Hematopoietic multipotent progenitor cell treated with erythropoietin and hydrocortisone succinate and interleukin-3 and kit ligand, for 15 days (in vitro differentiated cells): ENCODE measurements at regions not wholly inside any gene's neighbourhood (a gene's known extent, or its start where the extent isn't known, plus 50 kb on each side); places are given as distances from the start of the nearest gene placed in this dataset.
"Not testable (repeated sequence)": the region's sequence is repeated elsewhere in the genome, so short reads cannot be mapped to it uniquely, and the experiment has no call there.

ENCODE experiments used
- DNase-seq: peaks from one replicate; pipeline ENCODE4 v3.0.0-alpha.2; 2015; ENCODE audit warnings: low spot score

DNA sequence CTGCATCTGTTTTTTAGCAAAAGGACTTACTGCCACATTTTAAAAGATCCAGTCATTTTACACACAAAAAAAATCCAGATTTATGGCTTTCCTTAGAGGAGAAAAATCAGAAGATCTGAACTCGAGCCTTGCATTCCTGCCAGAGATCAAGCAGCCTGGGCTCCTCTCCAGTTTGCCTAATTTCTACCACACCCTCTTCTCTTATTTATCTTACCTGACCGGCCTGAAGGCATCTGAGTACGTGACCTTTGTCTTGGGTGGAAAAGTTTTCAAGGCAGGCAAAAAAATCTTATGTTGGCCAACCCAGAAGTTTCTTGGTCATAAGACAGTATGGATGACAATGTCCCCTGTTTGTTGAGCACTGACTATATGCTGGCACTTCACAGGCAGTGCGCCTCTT, 60.3 kb downstream of the CHRD start:
- no peak for DNase-seq

DNA sequence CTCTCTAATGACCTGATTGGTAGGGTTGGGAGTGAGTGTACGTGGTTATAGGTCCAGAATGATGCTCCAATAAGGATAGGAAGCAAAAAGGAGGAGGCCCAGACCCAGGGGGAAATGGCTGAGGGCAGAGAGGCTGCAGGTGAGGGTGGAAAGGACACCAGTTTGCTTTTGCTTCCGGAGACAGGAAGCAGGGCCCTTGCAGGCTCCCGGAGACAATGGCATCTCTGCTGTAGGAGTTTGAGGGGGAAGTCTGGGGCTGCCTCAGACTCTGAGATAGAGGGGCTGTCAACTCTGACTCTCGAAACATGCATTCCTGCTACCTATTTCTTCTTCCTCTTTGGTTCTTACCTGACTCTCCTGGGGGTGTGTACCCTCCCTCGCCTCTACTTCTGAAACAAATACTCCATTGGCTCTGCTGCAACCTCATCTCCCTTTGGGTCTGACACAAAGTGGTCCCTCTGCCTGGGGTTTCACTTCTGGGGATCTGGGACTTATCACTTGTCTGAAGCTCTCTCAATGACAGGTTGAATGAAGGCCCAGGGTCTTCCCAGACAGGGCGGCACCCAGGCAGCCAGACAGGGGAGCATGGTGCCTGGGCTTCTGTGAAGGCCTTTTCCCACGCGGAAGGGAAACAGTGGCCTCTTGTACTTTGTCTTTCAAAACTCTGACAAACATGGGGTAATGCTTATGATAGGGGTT, 61.5 kb downstream of the CHRD start:
- no peak for DNase-seq

DNA sequence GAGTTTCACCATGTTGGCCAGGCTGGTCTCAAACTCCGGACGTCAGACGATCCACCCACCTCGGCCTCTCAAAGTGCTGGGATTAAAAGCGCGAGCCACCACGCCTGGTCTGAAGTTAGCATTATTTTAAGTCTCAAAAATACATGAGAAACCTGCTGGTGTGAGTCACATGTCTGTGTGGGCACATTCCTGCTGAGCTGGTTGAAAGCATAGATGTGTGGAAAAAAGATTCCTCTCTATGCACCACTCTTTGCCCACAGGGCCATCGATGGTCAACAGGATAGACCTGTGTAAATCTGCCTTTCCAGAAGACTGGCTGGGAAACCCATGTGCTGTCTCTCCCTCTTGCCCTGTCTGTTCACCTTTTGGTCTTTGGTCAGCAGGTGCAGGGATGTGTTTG, 63.5 kb downstream of the CHRD start:
- DNase-seq: no peak

DNA sequence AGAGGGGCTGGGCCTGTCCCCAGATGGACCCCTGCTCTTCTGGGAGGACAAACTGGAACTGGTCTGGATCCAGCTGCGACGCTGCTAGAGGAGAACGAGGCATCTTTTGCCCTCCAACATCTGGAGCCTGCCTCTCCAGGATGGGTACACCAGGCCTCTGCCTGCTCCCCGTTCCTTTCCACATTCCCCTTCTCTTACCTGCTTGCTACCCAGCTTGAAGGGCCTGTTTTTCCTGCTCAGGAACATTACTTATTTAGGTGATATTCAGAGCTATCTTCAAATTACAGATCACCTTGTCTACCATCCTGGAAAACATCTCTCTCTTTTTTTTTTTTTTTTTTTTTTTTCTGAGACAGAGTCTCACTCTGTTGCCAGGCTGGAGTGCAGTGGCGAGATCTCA, 64.0 kb downstream of the CHRD start:
- no peak for DNase-seq

DNA sequence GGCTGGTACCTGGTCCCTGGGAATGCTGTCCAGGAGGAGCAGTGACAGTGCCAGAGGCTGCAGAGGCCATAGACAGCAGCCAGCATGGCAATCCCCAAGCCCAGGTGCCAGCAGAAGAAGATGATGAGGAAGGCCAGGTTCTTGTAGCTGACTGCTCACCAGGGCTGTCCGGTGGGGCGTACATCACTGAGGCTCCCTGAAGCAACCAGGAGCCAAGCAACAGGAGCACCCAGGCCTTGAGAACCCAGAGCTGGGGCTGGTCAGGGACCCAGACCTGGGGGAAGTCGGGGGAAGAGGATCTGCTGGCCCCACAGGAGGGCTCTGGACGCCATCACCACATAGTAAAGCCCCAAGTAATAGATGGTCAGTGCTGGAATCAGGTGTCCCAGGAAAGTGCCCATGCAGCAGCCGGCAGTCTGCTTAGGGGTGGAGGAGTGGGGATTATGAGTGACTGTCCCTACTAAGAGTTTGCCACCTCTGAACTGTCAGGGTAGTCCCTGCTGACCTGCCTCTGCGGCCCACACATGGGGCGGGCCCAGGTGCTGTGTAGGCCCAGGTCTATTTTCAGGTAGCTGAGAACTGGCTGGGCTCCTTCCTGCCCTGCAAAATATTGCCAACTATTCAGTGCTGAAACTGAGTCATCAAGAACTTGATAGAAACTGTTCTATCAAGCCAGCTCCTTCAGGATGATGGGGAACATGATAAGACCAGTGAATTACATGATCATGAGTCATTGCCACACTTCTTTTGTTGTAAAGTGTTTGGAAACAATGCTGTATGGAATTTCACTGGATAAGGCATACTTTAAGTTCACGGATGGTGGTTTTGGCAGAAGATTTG, 68.7 kb downstream of the CHRD start:
- no peak for DNase-seq

DNA sequence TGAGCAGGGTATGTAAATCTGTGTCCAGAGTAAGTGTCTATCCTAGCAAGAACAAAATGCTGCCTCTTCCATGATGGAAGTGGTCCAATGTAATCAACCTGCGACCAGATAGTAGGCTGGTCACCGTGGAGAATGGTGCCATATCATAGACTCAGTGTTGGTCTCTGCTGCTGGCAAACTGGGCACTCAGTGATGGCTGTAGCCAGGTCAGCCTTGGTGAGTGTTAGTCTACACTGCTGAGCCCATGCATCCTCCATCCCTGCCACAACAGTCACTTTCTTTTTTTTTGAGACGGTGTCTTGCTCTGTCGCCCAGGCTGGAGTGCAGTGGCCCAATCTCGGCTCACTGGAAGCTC, 69.3 kb downstream of the CHRD start:
- no peak for DNase-seq

DNA sequence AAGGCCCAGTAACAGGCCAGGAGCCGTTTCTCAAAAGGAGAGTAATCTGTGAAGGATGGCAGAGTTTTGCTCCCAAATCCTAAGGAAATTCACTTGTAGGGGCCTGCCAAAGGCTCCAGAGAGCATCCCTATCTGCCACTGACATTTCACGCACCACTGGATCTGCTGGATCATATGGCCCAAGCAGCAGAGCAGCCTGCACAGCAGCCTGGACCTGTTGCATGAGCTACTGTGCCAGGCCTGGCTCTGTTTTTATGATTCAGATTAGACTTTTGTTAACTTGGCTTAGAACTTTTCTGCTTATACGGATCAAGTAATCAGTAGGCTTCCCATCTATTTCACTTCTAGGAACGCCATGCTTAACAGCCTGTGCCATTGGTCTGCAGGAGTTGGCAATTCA, 70.7 kb downstream of the CHRD start:
- no peak for DNase-seq

DNA sequence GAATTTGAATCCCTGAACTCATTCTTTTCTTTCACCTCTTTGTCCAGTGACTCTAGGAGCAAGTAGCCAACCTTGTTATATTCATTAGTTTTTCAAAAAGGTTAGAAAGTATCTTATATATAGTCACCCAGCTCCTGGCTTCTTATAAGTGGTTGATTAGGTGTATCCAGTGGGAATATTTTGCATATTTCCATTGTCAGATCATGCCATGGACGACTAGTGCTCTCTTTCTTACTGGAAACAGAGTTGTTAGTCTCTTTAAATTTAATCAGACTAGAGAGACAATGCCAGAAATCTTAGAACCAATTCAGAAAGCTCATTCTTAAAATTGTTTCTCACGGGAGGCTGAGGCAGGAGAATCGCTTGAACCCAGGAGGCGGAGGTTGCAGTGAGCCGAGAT, 73.4 kb downstream of the CHRD start:
- DNase-seq: no peak

DNA sequence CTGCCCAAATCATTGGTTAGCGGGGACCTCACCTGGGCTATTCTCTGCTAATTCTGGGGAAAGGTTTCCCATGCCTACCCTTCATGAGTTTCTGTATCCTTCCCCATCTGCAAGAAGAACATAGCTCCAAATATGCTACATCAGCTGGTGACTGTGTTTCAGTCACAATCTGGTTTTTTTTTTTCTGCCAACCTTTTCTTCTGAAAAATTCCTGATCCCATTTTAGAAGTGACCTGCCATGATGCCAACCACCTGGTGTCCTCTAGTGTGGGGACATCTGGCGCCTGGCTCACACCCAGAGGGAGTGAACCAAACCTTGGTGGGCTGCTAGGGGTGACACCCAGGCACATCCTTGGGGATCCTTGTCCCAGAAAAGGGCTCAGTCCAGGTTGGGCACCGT, 76.1 kb downstream of the CHRD start:
- DNase-seq: no peak

DNA sequence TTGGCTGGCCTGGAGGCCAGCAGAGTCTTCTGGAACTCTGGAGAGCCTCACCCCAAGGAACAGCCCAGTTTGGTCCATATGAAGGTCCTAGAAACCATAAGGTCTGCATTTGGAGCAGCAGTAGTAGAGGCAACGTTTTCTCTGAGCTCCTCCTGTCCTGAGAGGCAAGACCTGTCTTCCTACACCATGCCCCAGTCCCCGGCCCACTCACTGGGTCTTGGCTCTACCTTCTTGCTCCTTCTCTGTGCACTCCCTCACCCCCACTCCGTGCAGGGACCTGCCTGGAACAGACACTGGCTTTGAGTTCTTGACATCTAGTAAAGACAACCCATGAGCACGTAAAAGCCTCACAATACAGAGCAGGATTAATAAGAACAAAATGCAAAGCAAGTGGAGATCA, 76.6 kb downstream of the CHRD start:
- DNase-seq: no peak

DNA sequence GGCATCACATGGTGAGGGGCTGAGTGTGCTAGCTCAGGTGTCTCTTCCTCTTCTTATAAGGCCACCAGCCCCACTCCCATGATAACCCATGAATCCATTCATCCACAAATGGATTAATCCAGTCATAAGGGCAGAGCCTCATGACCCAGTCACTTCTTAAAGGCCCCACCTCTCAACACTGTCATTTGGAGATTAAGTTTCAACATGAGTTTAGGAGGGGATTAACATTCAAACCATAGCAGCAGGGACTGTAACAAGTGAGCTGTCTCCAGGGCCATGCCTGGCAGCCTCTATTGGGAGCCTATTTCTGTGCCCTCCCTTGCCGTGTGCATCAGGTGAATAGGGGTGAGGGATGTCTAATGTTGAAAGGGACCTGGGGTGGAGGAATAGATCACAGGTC, 77.5 kb downstream of the CHRD start:
- no peak for DNase-seq

DNA sequence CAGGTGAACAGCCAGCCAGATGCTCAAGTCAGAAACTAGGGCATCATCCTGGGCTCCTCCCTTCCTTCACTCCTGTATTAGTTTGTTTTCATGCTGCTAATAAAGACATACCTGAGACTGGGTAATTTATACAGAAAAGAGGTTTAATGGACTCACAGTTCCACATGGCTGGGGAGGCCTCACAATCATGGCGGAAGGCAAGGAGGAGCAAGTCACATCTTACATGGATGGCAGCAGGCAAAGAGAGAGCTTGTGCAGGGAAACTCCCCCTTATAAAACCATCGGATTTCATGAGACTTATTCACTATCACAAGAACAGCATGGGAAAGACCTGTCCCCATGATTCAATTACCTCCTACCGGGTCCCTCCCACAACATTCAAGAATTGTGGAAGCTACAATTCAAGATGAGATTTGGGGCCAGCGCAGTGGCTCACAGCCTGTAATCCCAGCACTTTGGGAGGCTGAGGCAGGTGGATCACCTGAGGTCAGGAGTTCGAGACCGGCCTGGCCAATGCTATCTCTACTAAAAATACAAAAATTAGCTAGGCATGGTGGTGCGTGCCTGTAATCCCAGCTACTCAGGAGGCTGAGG, 78.0 kb downstream of the CHRD start:
- DNase-seq: not testable (repeated sequence)

DNA sequence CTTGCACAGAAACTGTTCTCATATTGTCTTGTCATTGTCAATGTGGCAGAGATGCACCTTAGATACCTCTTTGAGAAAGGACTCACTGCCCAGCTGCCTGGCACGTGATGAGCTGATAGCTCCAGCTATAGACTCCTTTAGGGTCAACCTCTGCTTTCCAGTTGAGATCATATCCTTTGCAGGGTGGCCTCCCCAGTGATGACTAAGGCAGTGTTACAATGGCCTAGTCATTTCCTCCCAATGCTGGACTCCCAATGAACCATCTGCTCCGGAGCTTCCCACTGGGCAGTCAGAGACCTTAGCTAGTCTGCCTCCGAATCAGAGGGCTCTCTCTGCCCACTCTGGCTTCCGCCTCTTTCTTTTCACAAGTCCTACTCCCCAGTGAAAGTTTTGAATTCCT, 79.5 kb downstream of the CHRD start:
- DNase-seq: no peak

DNA sequence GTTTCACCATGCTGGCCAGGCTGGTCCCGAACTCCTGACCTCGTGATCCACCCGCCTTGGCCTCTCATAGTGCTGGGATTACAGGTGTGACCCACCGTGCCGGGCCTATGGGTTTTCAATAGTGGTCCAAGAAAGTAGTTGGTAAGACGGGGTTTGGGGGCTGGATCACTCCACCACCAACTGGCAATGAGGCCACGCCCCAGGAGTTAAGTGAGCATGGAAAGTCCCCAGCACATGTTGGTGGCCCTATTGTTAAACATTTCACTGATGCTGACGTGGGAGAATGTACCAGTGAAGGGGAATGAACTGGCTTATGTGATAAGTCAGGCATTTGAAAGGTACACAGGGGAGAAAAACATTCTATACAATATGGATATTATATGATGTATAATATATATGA, 80.4 kb downstream of the CHRD start:
- no peak for DNase-seq

DNA sequence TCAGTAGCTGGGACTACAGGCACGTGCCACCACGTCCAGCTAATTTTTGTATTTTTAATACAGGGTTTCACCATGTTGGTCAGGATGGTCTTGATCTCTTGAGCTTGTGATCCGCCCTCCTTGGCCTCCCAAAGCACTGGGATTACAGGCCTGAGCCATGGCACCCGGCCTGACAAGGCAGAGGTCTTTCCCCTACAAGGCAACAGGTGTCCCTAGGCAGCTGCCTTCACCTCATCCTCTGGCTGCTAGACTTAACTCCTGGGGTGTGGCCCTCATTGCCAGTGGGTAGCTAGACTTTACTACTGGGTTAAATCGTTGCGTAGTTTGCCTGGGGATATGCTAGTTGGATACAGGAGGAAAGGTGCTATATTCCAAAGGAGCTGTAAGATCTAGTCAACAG, 81.4 kb downstream of the CHRD start:
- no peak for DNase-seq

DNA sequence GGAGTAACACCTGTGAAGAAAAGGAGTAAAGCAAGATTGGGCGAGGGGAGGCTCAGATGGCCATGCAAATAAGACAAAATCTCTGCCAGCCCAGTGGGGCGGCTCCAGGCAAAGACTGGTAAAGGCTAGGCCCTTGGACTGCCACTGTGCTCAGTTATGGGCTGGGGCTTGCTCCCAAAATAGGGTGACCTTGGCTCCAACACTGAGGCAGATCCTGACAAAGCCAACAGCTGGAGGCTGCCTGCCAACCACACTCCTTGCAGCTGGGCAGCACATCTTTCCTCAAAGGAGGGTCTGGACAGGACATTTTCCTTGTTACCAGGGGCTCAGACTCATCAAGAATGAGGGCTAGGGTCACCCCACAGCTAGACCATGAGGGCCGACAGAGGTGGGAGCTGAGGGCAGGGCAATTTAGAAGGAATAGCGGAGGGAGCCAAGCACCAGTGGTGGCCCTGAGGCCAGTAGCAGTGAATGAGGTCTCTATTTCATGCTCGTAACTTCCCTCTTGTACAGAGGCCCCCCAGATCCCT, 86.1 kb downstream of the CHRD start:
- no peak for DNase-seq

DNA sequence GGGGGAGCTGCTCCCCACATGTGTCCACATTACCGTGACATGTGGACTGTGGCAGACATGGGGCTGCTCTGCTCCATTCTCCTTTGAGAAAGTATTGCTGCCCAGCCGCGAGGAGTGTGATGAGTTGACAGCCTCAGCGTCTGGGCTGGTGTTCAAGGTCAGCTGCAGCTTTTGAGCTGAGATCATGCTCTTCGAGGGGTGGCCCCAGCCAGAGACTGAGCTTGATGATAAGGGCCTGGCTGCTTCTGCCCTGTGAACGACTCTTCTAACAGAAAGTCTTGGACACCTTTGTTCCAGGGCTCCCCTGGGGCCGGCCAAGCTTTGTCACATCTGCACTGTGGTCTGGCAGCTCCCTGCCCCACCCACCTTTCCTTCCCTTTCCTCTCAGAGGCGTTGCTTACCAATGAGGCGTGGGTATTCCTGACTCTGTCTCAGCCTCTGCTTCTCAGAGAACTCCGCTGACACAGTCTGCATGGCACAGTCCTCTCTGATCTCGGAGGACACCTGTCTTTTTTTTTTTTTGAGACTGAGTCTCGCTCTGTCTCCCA, 86.6 kb downstream of the CHRD start:
- no peak for DNase-seq

DNA sequence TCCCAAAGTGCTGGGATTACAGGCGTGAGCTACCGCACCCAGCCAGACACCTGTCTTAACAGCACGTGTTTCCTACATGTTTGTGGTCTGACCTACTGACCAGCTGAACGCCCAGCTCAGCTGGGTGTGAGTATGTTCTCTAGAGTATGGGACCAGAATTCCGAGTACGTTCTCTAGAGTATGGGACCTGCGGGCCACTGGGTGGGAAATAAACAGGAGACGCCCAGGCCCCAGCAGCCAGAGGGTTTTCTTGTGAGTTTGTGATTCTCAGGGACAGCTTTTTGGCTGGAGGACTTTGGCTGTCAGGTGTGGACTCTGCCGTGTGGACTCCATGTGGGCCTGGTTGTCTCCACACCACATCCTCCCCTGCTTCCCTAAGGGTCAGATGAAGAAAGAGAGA, 87.3 kb downstream of the CHRD start:
- no peak for DNase-seq

DNA sequence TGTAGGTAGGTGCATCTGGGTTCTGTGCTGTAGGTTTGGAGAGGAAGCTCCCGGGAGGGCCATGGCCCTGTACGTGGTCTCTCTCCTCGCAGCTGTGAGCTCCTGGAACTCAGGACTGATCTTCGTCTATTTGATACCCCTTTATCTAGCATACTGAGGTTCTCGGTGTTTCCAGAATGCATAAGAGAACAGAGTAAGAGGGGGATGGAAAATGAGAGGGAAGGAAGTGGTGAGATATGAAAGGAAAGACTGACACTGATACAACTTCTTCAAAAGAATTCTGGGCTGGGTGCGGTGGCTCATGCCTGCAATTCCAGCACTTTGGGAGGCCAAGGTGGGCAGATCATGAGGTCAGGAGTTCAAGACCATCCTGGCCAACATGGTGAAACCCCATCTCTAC, 90.7 kb downstream of the CHRD start:
- no peak for DNase-seq

DNA sequence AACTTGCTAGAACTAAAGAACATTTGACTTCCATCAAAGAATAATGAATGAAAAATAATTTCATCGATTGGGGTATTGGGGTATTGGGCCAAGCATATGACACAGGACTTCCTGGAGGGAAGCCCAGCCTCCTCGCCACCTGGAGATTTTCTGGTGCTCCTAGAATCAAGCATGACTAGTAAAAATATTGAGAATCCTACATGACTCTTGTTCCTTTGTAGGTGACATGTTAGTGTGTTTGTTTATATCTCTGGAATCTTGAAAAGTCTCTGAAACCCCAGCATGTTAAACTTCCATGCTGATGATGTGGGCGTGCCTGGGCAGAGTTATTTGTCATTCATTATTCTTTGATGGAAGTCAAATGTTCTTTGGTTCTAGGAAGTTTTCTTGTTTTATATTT, 90.1 kb upstream of the EPHB3 start:
- no peak for DNase-seq

DNA sequence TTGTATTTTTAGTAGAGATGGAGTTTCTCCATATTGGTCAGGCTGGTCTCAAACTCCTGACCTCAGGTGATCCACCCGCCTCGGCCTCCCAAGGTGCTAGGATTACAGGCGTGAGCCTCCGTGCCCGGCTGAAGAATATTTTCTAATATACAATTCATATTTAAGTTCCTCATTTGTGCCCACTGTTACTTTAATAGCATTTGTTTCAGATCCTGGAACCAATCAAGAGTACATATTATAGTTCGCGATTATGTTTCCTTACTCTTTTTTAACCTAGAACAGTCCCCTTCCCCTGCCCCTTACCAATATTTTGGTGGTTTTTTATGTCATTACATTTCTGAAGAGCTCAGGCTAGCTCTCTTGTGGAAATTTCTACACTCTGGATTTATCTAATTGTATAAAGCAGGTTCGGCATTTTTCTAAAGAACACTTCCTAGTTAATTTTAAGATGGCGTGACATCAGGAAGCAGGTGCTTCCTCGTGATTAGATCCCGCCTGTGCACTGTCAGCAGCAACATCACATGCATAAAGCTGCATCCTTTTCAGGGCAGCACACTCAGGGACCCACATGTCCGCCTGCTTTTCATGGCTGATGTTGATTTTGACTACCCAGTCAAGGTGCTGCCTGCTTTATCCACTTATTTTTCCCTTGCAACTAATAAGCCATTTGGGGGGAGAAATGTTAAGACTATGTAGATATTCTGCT, 88.7 kb upstream of the EPHB3 start:
- peak; percentile 43 for DNase-seq

DNA sequence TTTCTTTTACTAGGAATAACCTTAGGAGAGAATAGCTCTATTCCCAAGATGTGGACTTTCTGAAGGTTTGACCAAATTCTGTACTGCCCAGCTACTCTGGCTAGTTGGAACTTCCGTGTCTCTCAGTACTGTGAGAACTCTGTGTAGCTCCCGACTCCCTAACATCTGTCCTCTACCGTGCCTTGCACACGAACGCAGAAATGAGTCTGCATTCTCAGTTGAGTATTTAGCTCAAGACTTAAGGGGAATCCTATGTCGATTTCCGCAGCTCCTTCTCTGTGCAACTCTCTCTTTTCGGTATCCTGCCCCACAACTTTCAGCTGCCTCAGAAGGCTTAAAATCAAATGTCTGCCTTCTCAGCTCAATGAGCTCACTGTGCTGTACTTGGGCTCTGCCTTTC, 86.7 kb upstream of the EPHB3 start:
- no peak for DNase-seq
